Astrocyte of the cerebellum (primary cell): ENCODE measurements at regions not wholly inside any gene's neighbourhood (a gene's known extent, or its start where the extent isn't known, plus 50 kb on each side); places are given as distances from the start of the nearest gene placed in this dataset.

ENCODE experiments used
- DNase-seq: peaks from one replicate; pipeline ENCODE4 v3.0.0-alpha.2; 2011; ENCODE audit warnings: low read depth
- H3K4me3 ChIP-seq: 2 replicates; pipeline ENCODE4 v1.5.1; 2011; ENCODE audit warnings: mild to moderate bottlenecking, low read depth, low read length, moderate library complexity
- CTCF ChIP-seq: IDR thresholded peaks from 2 replicates; pipeline ENCODE4 v1.5.1; 2012; ENCODE audit warnings: low read length, low read depth, moderate library complexity, mild to moderate bottlenecking; ENCODE audit errors: missing control alignments
- in situ Hi-C: cut with HindIII; loops from 2 replicates; pipeline ENCODE4 v1.10.0; 2017; ENCODE audit warnings: low sequenced_read_pairs

DNA sequence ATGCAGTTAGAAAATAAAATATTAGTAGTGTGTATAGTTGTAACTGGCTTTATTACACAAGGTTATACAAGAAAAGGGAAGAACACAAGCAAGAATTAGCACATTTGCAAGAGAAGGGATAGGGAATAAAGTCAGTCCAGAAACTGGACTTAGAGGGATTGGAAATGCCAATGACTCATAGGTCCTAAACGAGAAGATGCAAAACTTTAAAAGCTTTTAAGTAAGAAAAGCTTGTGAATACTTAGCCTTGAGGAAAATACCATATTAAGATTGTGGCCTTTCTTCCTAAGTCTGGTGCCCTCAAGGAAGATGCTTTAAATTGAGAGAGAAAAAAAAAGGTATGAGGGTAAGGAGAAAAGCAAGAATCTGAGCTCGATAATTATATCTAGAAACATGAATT, 102.3 kb upstream of the MCHR2 start:
- TF ChIP-seq CTCF: no peak
- in situ Hi-C loops: no loop called here
- no peak overlapping the region for H3K4me3 ChIP-seq
- no peak for DNase-seq

GRCh38 chr6:100093405-100093804, 99.4 kb upstream of the MCHR2 start:
- in situ Hi-C loops: no loop called here
- H3K4me3 ChIP-seq: no peak overlapping the region
- TF ChIP-seq CTCF: no peak
- DNase-seq: no peak

DNA sequence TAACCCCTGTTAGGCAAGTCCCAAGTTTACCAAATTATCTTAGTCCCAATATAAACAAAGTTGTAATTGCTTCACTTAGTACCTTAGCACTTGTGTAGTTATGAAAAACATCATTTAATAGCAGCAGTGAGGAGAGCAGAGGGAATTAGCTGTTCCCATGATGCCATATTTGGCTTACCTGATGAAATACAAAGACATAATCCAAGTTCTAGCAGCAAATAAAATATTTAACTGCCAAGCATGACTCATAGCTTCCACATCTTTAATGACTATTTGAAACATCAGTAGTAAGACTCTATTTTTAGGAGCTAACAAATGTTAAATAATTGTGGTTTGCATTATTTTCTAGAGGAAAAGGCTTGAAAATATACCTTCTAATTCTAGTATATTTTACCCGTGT, 94.0 kb upstream of the MCHR2 start:
- in situ Hi-C loops: no loop called here
- DNase-seq: peak; percentile 23
- no peak for TF ChIP-seq CTCF
- H3K4me3 ChIP-seq: no peak overlapping the region

- DNase-seq: no peak
- in situ Hi-C loops: no loop called here
- no peak for TF ChIP-seq CTCF
- H3K4me3 ChIP-seq: no peak overlapping the region
These were observed 91.0 kb upstream of the MCHR2 start for GRCh38 chr6:100084991-100085364.

GRCh38 chr6:100084316-100084990, 90.4 kb upstream of the MCHR2 start:
- DNase-seq: peak; percentile 20
- no peak overlapping the region for H3K4me3 ChIP-seq
- TF ChIP-seq CTCF: no peak
- in situ Hi-C loops: no loop called here

DNA sequence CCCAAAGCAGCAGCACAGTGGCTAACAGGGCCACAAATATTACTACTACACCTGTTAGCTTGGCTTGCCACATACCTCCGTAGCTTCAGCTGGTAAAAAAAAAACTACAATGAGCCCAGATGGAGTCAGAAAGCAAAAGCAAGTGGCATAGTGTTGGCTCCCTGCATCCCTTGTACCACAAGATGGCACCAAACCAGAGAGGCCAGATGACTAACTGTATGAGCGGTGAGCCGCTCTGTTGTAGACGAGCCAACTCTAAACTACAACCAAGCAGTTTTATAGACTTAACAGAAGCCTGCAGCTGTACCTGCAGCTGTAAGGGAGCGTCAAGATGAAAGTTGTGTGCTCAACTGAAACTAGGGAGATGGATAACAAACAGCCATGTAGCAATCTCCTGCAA, 84.5 kb upstream of the MCHR2 start:
- no peak for DNase-seq
- peak; percentile 39 for TF ChIP-seq CTCF
- in situ Hi-C loops: no loop called here
- no peak overlapping the region for H3K4me3 ChIP-seq

GRCh38 chr6:100065348-100065747, 71.3 kb upstream of the MCHR2 start:
- no peak for DNase-seq
- TF ChIP-seq CTCF: no peak
- in situ Hi-C loops: no loop called here

More at GRCh38 chr6:100065348-100065747, 71.3 kb upstream of the MCHR2 start:
- H3K4me3 ChIP-seq: no peak overlapping the region
